HG03025 (cell line): ENCODE measurements at regions not wholly inside any gene's neighbourhood (a gene's known extent, or its start where the extent isn't known, plus 50 kb on each side); places are given as distances from the start of the nearest gene placed in this dataset.

Source experiments
- ATAC-seq: cut with Tn5 transposase; IDR thresholded peaks from one replicate; pipeline ENCODE4 v1.9.1; 2021; ENCODE audit warnings: mild to moderate bottlenecking, moderate library complexity; ENCODE audit not compliant: unreplicated experiment, low FRiP score

DNA sequence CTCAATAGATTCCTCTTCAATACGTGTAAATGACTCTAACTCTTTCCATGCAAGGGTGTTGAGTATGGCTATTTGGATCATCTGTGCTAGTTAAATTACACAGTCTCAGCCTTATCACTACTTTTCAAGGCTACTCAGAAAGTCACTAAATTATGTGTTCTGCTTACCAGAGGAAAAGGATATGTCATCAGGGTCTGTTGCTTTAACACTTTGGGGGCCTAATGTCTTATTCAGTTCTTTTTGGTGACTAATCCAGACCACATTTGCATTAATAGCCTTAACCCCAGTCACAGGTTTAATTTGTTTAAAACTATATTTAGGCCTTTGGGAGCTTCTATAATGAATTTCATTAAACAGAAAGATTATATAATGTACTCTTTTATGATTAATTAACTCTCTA lies 649.3 kb downstream of the RPS29 start:
- ATAC-seq: no peak

DNA sequence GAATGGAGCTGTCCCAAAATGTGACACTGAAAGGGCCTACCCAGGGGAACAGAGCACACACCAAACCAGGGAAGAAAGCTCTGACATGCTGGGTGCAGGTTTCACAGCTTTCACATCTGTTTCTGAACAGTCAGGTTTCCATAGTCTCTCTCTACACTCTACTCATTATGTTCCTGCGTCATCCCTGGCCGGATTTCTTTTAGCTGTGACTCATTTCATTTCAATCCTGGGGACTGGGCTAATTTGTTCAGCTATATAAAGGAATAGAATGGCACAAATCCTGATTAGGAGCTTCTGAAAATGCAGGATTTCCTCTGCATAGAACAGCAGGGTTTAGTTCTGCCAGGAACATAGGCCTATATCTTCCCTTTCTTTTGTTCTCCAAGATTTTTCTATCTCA lies 649.8 kb downstream of the RPS29 start:
- ATAC-seq: no peak

- no peak for ATAC-seq
Observed at GRCh38 chr14:48925184-48925583, 661.0 kb downstream of the RPS29 start.

DNA sequence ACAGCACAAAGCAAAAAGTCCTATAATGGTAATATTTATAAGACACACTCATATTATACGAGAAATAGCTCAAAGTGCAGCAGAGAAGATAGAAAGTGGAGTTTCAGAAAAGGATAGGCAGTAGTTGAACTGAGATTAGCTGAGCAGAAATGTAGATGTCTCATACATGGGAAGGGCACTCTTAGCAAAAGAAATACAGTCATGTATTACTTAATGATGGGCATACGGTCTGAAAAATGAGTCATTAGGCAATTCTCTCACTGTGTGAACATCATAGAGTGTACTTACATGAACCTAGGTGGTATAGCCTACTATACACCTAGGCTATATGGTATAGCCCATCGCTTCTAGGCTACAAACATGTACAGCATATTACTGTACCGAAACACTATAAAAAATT lies 671.3 kb downstream of the RPS29 start:
- ATAC-seq: no peak

- no peak for ATAC-seq
Observed at GRCh38 chr14:48914382-48914781, 671.8 kb downstream of the RPS29 start.

DNA sequence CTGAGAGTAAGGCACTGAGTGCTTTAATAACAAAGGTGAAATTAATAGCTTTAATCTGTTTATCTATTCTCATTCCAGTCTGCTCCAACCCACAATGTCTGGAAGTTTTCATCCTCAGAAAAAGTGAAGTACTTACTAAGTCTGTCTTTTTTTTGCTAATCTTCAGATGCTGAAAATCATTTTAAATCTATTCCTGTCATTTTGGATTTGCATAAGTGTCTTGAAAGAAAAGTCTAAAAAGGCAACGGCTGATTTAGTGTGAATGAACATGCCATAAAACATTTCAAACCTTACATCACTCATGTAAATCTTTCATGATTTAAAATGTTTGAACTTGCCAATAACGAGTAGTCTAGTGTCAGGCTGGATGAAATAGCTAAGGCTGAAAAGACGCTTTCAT lies 685.6 kb downstream of the RPS29 start:
- no peak for ATAC-seq

- ATAC-seq: no peak
Observed at GRCh38 chr14:48890333-48890732, 695.8 kb downstream of the RPS29 start.

DNA sequence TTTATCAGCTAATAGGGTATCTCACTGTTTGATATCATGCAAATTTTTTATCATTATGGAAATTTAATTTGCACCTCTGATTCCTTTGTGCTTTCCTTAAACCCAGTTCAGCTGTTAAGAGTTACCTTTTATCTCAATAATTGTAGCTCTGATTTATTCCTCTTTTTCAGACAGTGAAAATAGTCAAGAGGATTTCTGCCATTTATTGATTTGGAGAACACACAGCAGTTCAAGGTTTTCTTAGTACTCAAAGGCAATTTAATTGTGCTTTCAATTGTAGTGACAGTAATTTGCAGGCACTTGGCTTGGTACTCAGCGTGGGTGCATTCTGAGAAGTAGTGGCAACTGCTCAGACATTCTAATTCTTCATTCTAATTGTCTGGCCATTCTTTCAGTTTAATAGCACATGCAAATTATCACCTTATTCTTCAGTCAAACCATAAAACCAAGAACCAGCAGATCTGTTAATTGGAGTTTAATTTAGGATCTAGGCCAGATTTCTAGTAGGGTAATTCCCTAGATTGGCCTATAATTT lies 709.3 kb downstream of the RPS29 start:
- no peak for ATAC-seq

DNA sequence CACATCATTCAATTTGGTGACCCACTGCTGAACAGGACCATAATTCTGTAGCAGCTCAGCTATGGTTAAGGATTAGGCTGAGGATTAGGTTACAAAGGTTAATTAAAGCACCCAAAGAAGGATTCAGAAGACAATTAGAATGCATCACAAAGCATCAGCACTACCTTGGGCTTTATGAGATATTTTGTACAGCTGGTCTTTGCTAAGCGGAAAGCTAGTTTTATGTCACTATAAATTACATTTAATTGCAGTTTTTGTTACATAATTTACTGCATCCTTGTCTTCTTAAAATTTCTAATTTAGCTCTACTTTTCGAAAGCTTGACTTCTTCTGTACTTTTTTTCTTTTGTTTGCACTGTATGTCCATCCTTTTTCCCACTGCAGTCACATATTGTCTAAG lies 711.5 kb downstream of the RPS29 start:
- no peak for ATAC-seq

DNA sequence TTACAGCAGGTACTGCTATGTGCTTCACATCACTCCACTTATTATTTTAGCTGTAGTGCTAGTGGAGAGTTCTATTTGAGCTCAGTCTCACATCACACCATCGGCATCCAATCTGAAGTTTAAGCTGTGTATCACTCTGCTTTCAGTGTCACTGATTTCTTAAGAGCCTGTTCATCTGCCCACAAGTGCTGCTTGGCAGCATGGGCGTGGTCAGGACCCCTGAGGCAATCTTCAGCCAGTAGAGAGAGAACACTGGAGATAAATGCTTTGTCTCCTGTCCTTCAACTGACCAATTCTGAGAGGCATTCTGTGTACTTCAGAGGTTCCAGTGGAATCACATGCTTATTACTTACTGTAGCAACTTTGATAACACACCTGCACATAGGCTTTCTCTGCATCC lies 728.8 kb downstream of the RPS29 start:
- ATAC-seq: no peak

- ATAC-seq: no peak
Observed at GRCh38 chr14:48853159-48853558, 733.0 kb downstream of the RPS29 start.

- no peak for ATAC-seq
Observed at GRCh38 chr14:48849741-48850322, 736.3 kb downstream of the RPS29 start.

DNA sequence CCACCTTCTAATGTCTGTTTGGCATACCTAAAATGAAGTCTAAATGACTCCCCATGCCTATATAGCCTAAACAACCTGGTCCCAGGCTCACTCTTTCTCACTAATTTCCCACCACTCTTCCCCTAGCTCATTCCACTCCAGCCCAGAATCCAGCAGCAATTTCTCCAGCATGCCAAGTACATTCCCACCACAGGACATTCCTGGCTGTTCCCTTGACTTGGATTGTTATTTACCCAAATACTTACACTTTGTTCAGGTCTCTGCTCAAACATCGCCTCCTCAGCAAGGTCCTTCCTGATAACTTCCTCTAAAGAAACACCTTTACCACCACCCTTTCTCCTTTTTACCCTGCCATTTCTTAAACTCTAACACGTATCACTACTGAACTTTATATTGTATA lies 743.4 kb downstream of the RPS29 start:
- no peak for ATAC-seq

GRCh38 chr14:48826058-48826457 lies 760.1 kb downstream of the RPS29 start:
- no peak for ATAC-seq

GRCh38 chr14:48814562-48814961 lies 771.6 kb downstream of the RPS29 start:
- no peak for ATAC-seq

GRCh38 chr14:48805315-48805714 lies 780.9 kb downstream of the RPS29 start:
- no peak for ATAC-seq

DNA sequence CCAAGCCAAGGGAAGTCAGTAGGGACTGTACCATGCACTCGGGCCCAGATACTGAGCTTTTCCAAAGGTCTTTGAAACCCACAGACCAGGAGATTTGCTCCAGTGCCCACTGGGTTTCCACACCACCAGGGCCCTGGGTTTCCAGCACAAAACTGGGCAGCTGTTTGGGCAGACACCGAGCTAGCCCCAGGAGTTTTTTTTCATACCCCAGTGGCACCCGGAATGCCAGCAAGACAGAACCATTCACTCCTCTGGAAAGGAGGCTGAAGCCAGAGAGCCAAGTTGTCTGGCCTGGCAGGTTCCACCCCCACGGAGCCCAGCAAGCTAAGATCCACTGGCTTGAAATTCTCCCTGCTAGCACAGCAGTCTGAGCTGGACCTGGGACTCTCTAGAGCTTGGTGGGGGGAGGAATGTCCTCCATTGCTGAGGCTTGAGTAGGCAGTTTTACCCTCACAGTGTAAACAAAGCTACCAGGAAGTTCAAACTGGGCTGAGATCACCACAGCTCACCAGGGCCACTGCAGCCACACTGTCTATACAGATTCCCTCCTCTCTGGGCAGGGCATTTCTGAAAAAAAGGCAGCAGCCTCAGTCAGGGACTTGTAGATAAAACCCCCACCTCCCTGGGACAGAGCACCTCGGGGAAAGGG lies 793.7 kb downstream of the RPS29 start:
- ATAC-seq: no peak

DNA sequence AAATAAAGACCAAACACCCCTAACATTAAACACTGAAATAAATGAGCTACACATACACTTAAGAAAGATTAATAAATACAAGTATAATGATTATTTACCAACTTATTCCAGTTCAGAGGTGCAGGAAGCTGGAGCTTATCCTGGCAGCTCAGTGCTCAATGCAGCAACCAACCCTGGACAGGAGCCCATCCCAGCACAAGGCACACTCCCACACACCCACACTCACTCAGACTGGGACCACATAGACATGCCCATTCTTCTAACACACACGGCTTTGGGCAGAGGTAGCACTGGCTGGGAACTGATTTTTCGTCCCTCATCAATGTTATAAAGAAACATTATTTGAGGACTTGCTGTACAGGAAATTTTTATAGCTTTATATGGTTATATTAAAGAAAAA lies 797.4 kb downstream of the RPS29 start:
- no peak for ATAC-seq

- no peak for ATAC-seq
Observed at GRCh38 chr14:48786498-48786897, 799.7 kb downstream of the RPS29 start.

- no peak for ATAC-seq
Observed at GRCh38 chr14:48771717-48772116, 814.5 kb downstream of the RPS29 start.

DNA sequence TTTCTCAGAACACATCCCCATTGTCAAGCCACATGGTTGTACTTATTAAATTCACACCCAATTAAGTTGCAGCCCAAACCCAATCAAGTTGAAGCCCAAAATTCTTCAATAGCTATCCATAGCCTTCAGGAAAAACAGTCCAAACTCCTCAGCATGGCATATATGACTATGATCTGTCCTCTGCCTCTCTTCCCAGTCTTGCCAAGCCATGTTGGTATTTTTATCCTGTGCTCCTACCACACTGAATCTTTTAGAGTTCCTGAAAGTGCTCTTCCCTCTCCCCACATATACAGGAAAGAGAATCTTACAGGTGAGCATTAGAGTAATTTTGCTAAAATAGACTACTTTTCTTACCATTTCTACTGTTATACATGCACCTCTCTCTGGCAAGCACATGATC lies 834.9 kb downstream of the RPS29 start:
- ATAC-seq: no peak

DNA sequence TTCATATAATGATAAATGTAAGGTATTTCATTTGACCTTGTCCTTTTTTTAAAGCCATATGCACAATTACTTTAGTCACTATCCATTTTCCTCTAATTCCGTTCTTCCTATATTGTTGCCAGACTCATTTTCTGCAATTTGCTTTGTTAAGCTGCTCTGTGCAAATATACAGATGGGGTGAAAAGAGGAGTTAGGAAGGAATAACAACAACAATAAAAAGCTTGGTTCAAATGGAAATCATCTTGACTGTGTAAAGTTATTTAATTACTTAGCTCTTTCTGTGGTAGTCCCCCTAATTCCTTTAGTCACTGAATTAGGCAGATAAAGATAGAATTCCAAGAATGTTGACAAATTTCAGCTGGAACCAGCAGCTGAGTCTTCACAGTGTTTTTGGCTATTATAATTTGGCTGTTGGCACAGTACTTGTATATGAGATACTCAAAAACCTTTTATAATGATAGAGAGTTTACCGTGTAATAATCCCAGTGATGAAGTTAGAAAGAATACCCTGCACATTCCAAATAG lies 838.0 kb downstream of the RPS29 start:
- no peak for ATAC-seq
